SK-N-SH (cell line): ENCODE measurements at regions not wholly inside any gene's neighbourhood (a gene's known extent, or its start where the extent isn't known, plus 50 kb on each side); places are given as distances from the start of the nearest gene placed in this dataset.

ENCODE experiments used
- CTCF ChIA-PET: fragments of 300-600, 350-600 bp; formaldehyde crosslinking; extraction: SDS; loops from one replicate; lab custom pipeline; 2021; lab: Yijun Ruan, JAX
- POLR2A ChIA-PET: fragments of 350-600 bp; sonication (Branson Sonifier 250); formaldehyde crosslinking; extraction: SDS; loops from one replicate; lab custom pipeline; 2020; ENCODE audit warnings: antibody characterized with exemption, inconsistent platforms; lab: Yijun Ruan, JAX
- DNase-seq: peaks from one replicate; pipeline ENCODE4 v3.0.0; 2012
- H2AFZ ChIP-seq: fragments of 200-600 bp; sonication (generic); 2 replicates; pipeline ENCODE4 v1.8.1; 2016; ENCODE audit warnings: antibody characterized with exemption, mild to moderate bottlenecking, low read depth
- H3F3A ChIP-seq: fragments of 200-600 bp; sonication (generic); replicated peaks from 2 replicates; pipeline ENCODE3; 2016; ENCODE audit warnings: antibody characterized with exemption, mild to moderate bottlenecking; ENCODE audit not compliant: insufficient read depth
- H3K27ac ChIP-seq, 2 experiments: fragments of 200-500 bp in 1 of 2; fragments of 200-600 bp in 1 of 2; sonication (Bioruptor generic) in 1 of 2; sonication (generic), shearing (Covaris generic) in 1 of 2; 2 replicates each; pipeline versions ENCODE4 v1.5.1 to v1.6.1; 2014 to 2016; ENCODE audit warnings: low read depth in 2 of 2, inconsistent platforms in 1 of 2, low read length in 1 of 2, mild to moderate bottlenecking in 1 of 2, mixed read lengths in 1 of 2
- H3K27me3 ChIP-seq: fragments of 200-600 bp; sonication (generic), shearing (Covaris generic); 2 replicates; pipeline ENCODE4 v1.6.1; 2016; ENCODE audit warnings: mixed run types; ENCODE audit not compliant: insufficient read depth
- H3K36me3 ChIP-seq, 2 experiments: fragments of 200-500 bp in 1 of 2; fragments of 200-600 bp in 1 of 2; sonication (Bioruptor generic) in 1 of 2; sonication (generic) in 1 of 2; replicated peaks in 1 of 2; 2 replicates each; pipeline versions ENCODE3 to v1.5.1; 2014 to 2016; ENCODE audit warnings: low read length in 1 of 2, mild to moderate bottlenecking in 1 of 2; ENCODE audit not compliant: insufficient read depth in 2 of 2, control insufficient read depth in 1 of 2
- H3K4me1 ChIP-seq, 2 experiments: fragments of 200-500 bp in 1 of 2; fragments of 200-600 bp in 1 of 2; sonication (Bioruptor generic) in 1 of 2; sonication (generic), shearing (Covaris generic) in 1 of 2; 2 replicates each; pipeline versions ENCODE4 v1.5.1 to v1.6.1; 2014 to 2016; ENCODE audit warnings: low read depth in 1 of 2, low read length in 1 of 2, mixed run types in 1 of 2; ENCODE audit not compliant: insufficient read depth in 2 of 2, control insufficient read depth in 1 of 2
- H3K4me2 ChIP-seq: fragments of 200-600 bp; sonication (generic), shearing (Covaris generic); 2 replicates; pipeline ENCODE4 v1.6.1; 2017; ENCODE audit warnings: mixed run types
- H3K4me3 ChIP-seq, 2 experiments: fragments of 200-500 bp in 1 of 2; fragments of 200-600 bp in 1 of 2; sonication (Bioruptor generic) in 1 of 2; sonication (generic), shearing (Covaris generic) in 1 of 2; 2 replicates each; pipeline versions ENCODE4 v1.5.1 to v1.8.1; 2014 to 2016; ENCODE audit warnings: low read depth in 2 of 2, inconsistent platforms in 1 of 2, low read length in 1 of 2, mild to moderate bottlenecking in 1 of 2, mixed read lengths in 1 of 2, moderate library complexity in 1 of 2
- H3K79me2 ChIP-seq: fragments of 200-600 bp; sonication (generic); 2 replicates; pipeline ENCODE4 v1.8.1; 2017; ENCODE audit warnings: mild to moderate bottlenecking; ENCODE audit not compliant: insufficient read depth
- H3K9ac ChIP-seq: fragments of 200-600 bp; sonication (generic); 2 replicates; pipeline ENCODE4 v1.6.1; 2017; ENCODE audit warnings: mixed run types
- H3K9me2 ChIP-seq: fragments of 200-600 bp; sonication (generic); 2 replicates; pipeline ENCODE4 v1.6.1; 2017; ENCODE audit warnings: mixed run types
- H3K9me3 ChIP-seq: fragments of 200-600 bp; sonication (generic); 2 replicates; pipeline ENCODE4 v1.6.1; 2017; ENCODE audit warnings: mixed run types, mild to moderate bottlenecking, moderate library complexity
- H4K20me1 ChIP-seq: fragments of 200-600 bp; sonication (generic); 2 replicates; pipeline ENCODE4 v1.6.1; 2017; ENCODE audit warnings: mild to moderate bottlenecking, mixed run types; ENCODE audit not compliant: insufficient read depth
- CHD2 ChIP-seq: fragments of 150-350 bp; IDR thresholded peaks from 2 replicates; pipeline ENCODE4 v1.6.1; 2018; ENCODE audit warnings: low read length; ENCODE audit not compliant: partially characterized antibody
- CTCF ChIP-seq: fragments of 200-600 bp; sonication (generic); IDR thresholded peaks from 2 replicates; pipeline ENCODE4 v1.6.1; 2017; ENCODE audit warnings: antibody characterized with exemption, mild to moderate bottlenecking, moderate library complexity
- ELF1 ChIP-seq: IDR thresholded peaks from 2 replicates; pipeline ENCODE4 v1.4.0; 2012
- EZH2phosphoT487 ChIP-seq: fragments of 200-600 bp; sonication (generic); IDR thresholded peaks from 2 replicates; pipeline ENCODE4 v1.6.1; 2017; ENCODE audit warnings: low read depth, mixed run types, mild to moderate bottlenecking, antibody characterized with exemption, moderate library complexity, borderline replicate concordance
- FOSL2 ChIP-seq: IDR thresholded peaks from 2 replicates; pipeline ENCODE4 v1.4.0; 2012; ENCODE audit warnings: low read depth, mild to moderate bottlenecking, moderate library complexity, borderline replicate concordance
- FOXJ3 ChIP-seq: sonication (generic); formaldehyde crosslinking; IDR thresholded peaks from 2 replicates; pipeline ENCODE4 v1.5.1; 2020; ENCODE audit warnings: mild to moderate bottlenecking, missing genetic modification reagents
- GABPA ChIP-seq: IDR thresholded peaks from 2 replicates; pipeline ENCODE4 v1.4.0; 2012; ENCODE audit warnings: low read depth, mild to moderate bottlenecking
- GATA2 ChIP-seq: sonication (generic); formaldehyde crosslinking; IDR thresholded peaks from 2 replicates; pipeline ENCODE4 v1.5.0; 2020; ENCODE audit warnings: mild to moderate bottlenecking, missing genetic modification reagents
- JUND ChIP-seq: IDR thresholded peaks from 2 replicates; pipeline ENCODE4 v1.4.0; 2012
- MXI1 ChIP-seq: IDR thresholded peaks from 2 replicates; pipeline ENCODE4 v1.6.1; 2012; ENCODE audit warnings: mild to moderate bottlenecking, low read depth, low read length, improper control_type of control experiment
- PBX3 ChIP-seq: IDR thresholded peaks from 2 replicates; pipeline ENCODE4; 2012
- RCOR1 ChIP-seq: fragments of 150-350 bp; IDR thresholded peaks from 2 replicates; pipeline ENCODE4 v1.6.1; 2017; ENCODE audit warnings: antibody characterized with exemption, low read length
- REST ChIP-seq: IDR thresholded peaks from 2 replicates; pipeline ENCODE4 v1.6.1; 2012; ENCODE audit warnings: mild to moderate bottlenecking, low read depth, low read length, moderate library complexity
- RFX5 ChIP-seq: IDR thresholded peaks from 2 replicates; pipeline ENCODE4 v1.6.1; 2012; ENCODE audit warnings: mild to moderate bottlenecking, improper control_type of control experiment, low read length
- RXRA ChIP-seq: IDR thresholded peaks from 2 replicates; pipeline ENCODE4 v1.4.0; 2012; ENCODE audit warnings: low read depth, mild to moderate bottlenecking, borderline replicate concordance
- SIN3A ChIP-seq: IDR thresholded peaks from 2 replicates; pipeline ENCODE4 v1.6.1; 2012; ENCODE audit warnings: low read depth, mild to moderate bottlenecking, low read length, moderate library complexity, borderline replicate concordance
- SMC3 ChIP-seq: IDR thresholded peaks from 2 replicates; pipeline ENCODE4 v1.6.1; 2012; ENCODE audit warnings: low read depth, low read length, improper control_type of control experiment
- TAF1 ChIP-seq: IDR thresholded peaks from 2 replicates; pipeline ENCODE4 v1.6.1; 2012; ENCODE audit warnings: low read depth, mild to moderate bottlenecking, low read length, moderate library complexity, borderline replicate concordance
- TEAD4 ChIP-seq: IDR thresholded peaks from 2 replicates; pipeline ENCODE4 v1.4.0; 2012; ENCODE audit warnings: mild to moderate bottlenecking, borderline replicate concordance; ENCODE audit not compliant: insufficient read depth
- USF1 ChIP-seq: IDR thresholded peaks from 2 replicates; pipeline ENCODE4 v1.4.0; 2012; ENCODE audit warnings: low read depth, borderline replicate concordance
- WGBS: methylation state at CpG from one replicate; pipeline ENCODE4 v1.1.6; 2017; ENCODE audit warnings: low lambda C conversion rate; 5-methylcytosine and 5-hydroxymethylcytosine counted together

- Histone ChIP-seq H3K9me2 (no peaks in the 10 kb centered on the region), H3K27me3 (no peaks in the 10 kb centered on the region; the same call in 1 of the 2 replicates)
- ChIA-PET CTCF (no interaction called here), POLR2A (no interaction called here)
- DNase-seq, result no peak
- no peak for TF ChIP-seq CTCF
- TF ChIP-seq GABPA, result no peak
- TF ChIP-seq PBX3, result no peak
- TF ChIP-seq FOSL2, result no peak
- TF ChIP-seq SIN3A, result no peak
- TF ChIP-seq CHD2, result no peak
- no peak for TF ChIP-seq USF1
- TF ChIP-seq RCOR1, result no peak
- no peak for TF ChIP-seq TAF1
- TF ChIP-seq, all 33 proteins: peak for 0
- H4K20me1 ChIP-seq, result no peaks in the 10 kb centered on the region
- no peak overlapping the region for H3K9ac ChIP-seq
- WGBS, result under 1% methylated on average over 11 of the region's 11 CpGs
- H3K27ac ChIP-seq, result no peak overlapping the region
- H3K36me3 ChIP-seq, result no peaks in the 10 kb centered on the region
- H3K9me3 ChIP-seq, result no peaks in the 10 kb centered on the region
- H3K4me3 ChIP-seq, result no peak overlapping the region
- H3F3A ChIP-seq, result no peaks in the 10 kb centered on the region
- no peaks in the 10 kb centered on the region for H3K79me2 ChIP-seq
- H3K4me1 ChIP-seq, result no peaks in the 10 kb centered on the region
- no peak overlapping the region for H3K4me2 ChIP-seq
- no peak overlapping the region for H2AFZ ChIP-seq
Measured at GRCh38 chr5:2288466-2288865, 405.7 kb upstream of the IRX4 start.

GRCh38 chr5:2286250-2286649 is 403.5 kb upstream of the IRX4 start:
- Histone ChIP-seq H3K9me2 (no peaks in the 10 kb centered on the region), H3K27ac (no peak overlapping the region), H3K9ac (no peak overlapping the region), H3K27me3 (no peaks in the 10 kb centered on the region; the same call in 1 of the 2 replicates), H3K4me1 (no peaks in the 10 kb centered on the region), H3K4me2 (no peak overlapping the region), H3K4me3 (no peak overlapping the region), H2AFZ (no peak overlapping the region), H3K36me3 (no peaks in the 10 kb centered on the region), H4K20me1 (no peaks in the 10 kb centered on the region), H3K9me3 (no peaks in the 10 kb centered on the region), H3K79me2 (no peaks in the 10 kb centered on the region), H3F3A (no peaks in the 10 kb centered on the region)
- ChIA-PET CTCF (no interaction called here), POLR2A (no interaction called here)
- WGBS, result 4% methylated on average over 7 of the region's 7 CpGs
- TF ChIP-seq RFX5, result no peak
- TF ChIP-seq CTCF, result no peak
- no peak for TF ChIP-seq FOXJ3 (CRISPR knock-in tag)
- no peak for TF ChIP-seq SMC3
- TF ChIP-seq TEAD4, result no peak
- TF ChIP-seq SIN3A, result no peak
- no peak for TF ChIP-seq RXRA
- no peak for TF ChIP-seq RCOR1
- no peak for TF ChIP-seq ELF1
- no peak for TF ChIP-seq REST
- TF ChIP-seq JUND, result no peak
- no peak for TF ChIP-seq GATA2 (CRISPR knock-in tag)
- no peak for TF ChIP-seq EZH2phosphoT487
- no peak for TF ChIP-seq MXI1
- DNase-seq, result no peak
